ENCODE measurements at regions not wholly inside any gene's neighbourhood (a gene's known extent, or its start where the extent isn't known, plus 50 kb on each side); places are given as distances from the start of the nearest gene placed in this dataset.

- TF ChIP-seq CTCF (IDR thresholded peaks at IDR 0.05): no peak
- TF ChIP-seq TCF7L2 (IDR thresholded peaks at IDR 0.05; ENCODE audit: low read depth, low read length): no peak
Measured at GRCh38 chr4:137090951-137091350, 441.3 kb downstream of the PCDH18 start.

All from Panc1 (cell line).